T-helper 9 cell (primary cell): ENCODE measurements at regions not wholly inside any gene's neighbourhood (a gene's known extent, or its start where the extent isn't known, plus 50 kb on each side); places are given as distances from the start of the nearest gene placed in this dataset.
"Not testable (repeated sequence)": the region's sequence is repeated elsewhere in the genome, so short reads cannot be mapped to it uniquely, and the experiment has no call there.

ENCODE experiments used
- DNase-seq: peaks from one replicate; pipeline ENCODE4 v3.0.0-alpha.2; 2020

DNA sequence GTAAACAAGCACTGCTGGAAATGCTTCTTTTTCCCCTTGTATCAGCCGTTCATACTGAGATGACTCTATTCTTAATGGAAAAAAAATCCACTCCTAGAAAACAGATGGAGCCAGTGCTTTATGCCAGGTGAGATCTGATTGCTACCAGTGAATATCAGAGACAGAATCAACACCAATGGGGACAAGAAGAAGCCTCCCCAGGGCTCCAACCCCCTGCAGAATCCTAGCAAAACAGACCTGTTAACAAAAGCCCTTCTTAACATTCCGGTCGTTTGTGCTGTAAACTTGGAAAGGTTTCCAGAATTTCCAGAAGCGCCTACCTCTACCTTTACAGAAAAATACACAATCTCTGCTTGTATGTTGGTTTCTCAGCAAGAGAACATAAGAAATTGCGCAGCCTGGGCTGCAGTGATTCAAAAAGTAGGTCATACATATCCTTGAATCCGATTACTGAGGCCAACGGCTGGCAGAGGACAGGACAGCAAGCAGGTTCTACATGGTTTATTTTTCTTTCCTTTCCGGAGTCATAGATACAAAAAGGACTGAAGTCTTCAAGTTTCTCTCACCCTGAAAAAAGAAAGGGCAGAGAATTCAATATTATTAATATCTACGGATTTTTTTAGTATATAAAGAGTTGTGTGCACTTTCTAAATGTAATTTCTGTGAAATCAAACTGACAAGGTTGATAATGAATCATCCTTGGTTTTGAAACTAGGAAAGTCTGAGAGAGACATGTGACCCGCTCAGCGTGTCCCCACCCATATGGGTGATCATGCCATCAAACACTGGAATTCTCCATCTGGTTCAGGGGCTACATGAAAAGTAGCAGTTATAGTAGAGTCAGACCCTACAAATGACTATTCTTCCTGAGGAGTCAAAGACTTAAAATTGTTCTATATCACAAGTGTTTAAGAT is 266.7 kb upstream of the MGAT5 start:
- no peak for DNase-seq

DNA sequence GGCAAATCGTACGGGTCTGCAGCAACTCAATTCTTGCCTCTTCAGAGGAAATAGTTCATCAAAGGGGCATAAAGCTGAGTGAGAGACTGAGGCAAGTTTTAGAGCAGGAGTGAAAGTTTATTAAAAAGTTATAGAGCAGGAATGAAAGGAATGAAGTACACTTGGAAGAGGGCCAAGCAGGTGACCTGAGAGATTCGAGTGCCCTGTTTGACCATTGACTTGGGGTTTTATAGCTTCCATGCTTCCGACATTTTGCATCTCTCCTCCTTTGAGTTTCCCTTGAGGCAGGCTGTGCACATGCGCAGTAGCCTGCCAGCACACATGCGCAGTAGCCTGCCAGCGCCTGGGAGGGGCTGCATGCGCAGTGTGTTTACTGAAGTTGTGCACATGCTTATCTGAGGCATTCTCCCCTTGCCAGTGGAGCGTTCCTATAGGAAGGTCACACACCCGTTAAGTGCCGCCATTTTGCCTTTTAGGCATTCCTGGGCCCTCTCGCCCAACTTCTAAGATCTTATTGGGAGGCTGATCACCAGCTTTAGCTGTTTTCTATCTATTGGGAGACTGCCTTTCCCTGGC is 265.5 kb upstream of the MGAT5 start:
- no peak for DNase-seq

DNA sequence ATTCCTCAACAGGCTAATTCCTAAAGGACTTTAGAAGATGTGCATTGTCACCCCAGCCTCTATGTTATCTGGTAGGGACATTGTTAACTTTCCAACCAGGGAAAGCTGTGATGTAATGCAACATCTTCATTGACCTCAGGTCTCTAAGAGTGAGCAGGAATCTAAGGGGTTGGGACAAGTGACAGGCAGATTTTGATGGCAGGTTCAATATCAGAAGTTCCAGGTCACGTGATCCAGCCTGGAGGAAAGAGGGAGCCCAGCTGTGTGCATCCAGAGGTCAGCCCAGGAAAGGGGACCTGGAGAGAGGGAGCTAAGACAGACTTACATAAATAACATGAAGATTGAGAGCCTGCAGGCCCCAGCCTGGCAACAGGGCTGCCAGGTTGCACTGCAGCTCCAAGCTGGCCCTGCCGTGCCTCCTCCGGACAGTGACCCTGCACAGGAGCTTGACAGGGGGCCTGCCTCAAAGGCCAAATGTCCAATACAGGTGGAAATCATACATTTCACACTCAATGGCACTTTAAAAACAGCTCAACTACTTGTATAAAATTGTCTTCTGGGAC is 262.2 kb upstream of the MGAT5 start:
- no peak for DNase-seq

DNA sequence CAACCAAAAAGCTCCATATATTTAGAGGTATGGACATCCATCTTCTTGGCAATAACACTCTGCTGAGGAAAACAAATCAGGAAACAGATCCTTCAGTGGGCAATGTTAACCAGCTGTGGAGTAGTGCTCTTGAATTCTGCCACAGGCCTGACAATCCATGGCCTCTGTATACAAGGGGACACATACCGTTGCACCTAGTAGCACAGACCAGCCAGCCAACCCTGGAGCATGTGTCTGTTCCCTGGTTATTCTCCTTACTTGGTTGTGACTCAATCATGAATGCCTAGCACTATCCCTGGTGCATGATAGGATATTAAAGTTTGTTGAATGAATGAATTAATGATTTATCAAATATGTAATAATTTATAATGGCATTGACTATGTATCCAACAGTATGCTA is 261.4 kb upstream of the MGAT5 start:
- no peak for DNase-seq

DNA sequence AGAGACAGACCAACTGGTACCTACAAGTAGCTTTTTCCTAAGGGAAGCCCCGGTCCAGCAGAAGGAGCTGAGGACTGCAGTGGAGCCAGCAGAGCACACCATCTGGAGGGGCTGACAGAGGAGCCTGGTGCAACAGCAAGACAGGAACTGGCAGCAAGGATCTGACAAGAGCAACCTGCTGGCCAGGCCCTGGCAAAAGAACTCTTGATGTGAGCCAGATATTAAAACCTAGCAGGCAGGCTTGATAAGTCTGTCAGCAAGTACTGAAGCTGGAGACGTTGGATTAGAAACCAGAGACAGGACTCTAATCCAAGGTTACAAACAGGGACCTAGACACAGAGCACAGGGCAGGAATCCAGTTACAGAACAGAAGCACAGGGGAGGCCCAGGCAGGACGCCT is 260.7 kb upstream of the MGAT5 start:
- no peak for DNase-seq

DNA sequence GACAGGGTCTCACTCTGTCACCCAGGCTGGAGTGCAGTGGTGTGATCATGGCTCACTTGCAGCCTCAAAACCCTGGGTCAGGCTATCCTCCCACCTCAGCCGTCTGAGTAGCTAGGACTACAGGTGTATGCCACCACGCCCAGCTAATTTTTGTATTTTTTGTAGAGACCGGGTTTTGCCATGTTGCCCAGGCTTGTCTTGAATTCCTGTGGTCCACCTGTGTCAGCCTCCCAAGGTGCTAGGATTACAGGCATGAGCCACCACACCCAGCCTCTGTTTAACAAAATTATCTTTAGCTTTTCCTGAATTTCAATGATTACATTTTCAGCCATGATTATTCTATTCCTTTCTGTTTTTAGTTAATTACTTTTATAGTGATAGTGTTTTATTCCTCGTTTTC is 255.1 kb upstream of the MGAT5 start:
- DNase-seq = not testable (repeated sequence)

DNA sequence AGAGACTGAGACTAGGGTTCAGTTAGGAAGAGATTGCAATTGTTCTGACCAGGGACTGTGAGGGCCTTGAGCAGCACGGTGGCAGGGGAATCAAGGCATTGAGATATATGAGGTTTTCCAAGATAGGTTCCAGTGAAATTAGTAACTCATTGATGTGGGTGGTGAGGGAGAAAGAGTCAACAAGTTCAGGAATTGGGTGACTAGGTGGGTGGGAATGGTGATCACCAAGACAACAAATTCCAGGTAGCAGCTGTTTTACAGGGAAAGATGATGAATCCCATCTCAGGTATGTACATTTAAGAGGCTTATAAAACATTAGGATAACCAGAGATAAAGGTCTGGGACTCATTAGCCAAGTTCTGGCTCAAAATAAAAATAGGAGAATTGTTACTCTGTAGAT is 251.5 kb upstream of the MGAT5 start:
- no peak for DNase-seq

DNA sequence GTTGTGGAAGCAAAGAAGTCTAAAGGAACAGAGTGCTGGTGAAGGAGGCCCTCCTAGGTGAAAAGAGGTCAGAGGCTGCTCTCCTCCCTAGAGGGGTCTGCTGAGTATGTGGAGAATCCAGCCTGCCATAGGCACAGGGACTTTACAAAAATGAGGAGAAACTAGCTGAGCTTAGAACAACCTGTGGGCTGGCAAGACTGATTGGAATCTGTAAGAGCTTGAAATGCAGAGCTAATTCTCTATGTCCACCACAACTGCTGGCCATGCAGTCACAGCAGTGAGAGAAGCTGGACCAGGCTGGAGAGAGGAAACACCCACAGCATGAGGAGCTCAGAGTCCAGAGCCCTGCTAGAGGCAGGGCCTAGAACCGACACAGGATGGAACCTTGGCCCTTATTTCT is 251.0 kb upstream of the MGAT5 start:
- DNase-seq = no peak

DNA sequence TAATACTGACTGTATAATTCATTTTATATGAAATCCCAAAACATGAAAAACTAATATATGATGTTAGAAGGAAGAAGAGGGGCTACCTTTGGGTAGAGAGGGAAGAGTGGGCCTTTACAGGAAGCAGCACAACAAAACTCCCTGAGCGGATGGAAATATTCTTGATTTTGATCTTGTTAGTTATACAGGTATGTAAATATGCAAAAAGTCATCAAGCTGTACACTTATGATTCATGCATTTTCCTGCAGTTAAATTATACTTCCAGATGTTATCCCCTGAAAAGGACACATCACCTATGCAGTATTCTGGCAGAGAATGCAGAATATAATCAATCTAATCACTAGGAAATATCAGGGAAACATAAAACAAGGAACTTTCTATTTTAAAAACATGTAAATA is 249.4 kb upstream of the MGAT5 start:
- DNase-seq = no peak

DNA sequence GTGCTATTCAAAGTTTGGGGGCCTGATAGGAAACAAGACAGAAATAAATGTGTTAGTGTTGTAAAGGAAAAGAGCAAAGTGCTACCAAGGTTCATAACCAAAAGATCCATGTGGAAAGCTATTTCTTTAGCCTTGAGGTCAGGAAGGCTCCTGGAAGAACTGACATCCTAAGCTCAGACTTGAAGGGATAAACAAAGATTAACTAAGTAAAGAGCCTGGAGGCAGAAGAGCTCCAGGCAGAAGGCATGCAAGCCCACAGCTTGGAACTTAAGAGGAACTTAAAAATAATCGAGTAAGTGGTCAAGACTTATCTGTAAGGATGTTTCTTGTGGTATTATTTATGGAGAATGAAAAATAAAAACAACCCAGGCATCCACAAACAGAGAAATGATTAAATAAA is 245.0 kb upstream of the MGAT5 start:
- no peak for DNase-seq

DNA sequence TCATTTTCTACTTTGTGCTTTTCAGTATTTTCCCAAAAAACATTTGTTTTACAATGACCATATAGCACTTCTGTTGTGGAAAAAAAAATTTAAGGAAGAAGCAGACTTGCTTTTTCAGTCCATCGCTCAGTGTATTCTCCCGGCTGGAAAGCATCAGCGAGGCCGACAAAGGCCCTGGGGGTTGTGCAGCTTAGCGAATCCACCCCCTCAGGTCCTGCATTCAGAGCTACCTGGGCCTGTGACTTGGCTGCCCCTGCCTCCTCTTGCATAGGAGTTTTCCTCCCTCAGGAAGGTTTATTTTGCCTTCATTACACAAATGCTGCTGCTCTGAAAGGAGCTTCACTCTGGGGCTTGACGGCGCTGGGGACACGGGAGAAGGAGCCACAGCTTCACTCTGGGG is 244.4 kb upstream of the MGAT5 start:
- no peak for DNase-seq

DNA sequence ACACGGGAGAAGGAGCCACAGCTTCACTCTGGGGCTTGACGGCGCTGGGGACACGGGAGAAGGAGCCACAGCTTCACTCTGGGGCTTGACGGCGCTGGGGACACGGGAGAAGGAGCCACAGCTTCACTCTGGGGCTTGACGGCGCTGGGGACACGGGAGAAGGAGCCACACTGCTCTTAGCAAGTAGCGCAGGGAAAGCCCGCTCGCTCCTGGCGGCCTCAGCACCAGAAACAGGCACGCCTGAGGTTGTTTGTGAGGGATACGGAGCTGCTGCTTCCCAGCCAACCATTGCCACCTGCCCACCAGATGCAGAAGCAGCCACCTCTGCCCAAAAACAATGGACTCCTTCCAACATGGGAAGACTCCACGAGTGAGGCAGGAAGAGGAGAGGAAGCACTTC is 244.0 kb upstream of the MGAT5 start:
- not testable (repeated sequence) for DNase-seq

DNA sequence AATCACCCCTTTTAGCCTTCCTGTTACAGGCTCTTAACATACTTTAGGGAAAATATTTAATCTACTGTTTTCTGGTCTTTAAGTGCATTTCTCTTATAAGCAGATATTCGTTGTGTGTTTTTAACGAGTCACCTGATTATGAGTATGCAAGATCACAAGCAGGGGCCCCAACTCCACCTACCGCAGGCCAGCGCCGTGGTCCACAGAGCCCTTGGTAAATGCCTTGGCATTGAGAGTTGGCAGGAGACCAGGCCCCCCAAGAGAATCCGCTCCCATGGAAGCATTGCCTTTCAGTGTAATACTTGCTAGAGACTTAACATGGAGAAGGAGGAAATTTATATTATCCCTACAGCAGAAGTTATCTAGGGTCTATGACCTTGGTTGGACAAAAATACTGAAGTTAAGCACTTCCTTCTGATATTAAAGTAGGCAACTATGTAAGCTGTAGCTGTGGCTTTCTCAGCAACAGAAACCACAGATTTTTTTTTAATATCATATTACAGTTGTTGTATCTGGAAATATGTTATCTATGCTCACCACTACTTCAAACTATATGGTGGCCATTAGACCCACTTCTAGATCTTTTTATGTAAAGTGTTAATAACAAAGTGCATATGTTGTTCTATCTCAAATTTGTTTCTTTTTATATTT is 241.8 kb upstream of the MGAT5 start:
- no peak for DNase-seq

DNA sequence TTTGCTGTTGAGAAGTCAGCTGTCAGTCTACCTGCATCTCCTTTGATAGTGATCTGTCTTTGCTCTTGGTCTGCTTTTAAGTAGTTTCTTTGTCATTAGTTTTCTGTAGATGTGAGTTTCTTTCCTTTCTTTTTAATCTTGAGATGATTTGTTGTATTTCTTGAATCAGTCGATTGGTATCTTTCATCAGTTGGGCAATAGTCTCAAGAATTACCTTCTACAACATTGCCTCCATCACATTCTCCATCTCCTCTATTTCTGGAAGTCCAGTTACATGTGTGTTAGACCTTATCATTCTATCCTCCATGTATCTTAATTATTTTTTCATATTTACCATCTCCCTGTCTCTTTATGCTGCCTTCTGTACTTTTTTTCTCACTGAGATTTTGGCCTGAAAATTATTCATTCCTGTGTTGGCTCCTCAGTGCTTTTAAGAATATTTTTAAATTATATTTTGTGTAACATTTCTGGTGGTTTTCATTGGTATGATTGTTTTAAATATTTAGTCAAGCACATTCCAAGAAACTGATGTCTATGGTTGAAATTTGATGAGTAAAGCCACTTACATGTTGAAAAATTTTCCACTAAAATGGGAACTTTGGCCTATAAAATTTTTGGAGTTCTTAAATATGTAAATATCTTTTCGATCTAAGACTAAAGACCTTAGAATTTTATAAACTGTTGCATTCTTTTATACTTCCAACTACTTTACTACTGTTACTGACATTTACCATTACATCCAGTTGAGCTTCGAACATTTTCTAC is 239.5 kb upstream of the MGAT5 start:
- DNase-seq = no peak

DNA sequence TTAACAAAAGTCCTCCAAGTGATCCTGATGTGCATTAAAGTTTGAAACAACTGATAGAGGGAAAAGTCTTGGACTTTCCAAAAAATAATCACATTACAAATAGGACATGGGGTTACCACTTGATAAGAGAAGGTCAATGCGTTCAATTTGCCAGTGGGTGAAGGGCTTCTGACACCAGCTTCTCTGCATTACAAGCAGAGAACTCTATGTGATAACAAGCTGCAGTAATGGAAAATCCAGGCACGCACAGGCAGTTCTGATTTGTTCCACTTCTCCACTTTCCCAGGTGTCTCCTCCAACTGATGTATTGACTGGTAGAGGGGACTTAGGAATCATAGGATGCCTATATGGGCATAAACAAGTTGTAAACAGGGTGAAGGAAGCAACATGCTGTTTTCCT is 234.0 kb upstream of the MGAT5 start:
- DNase-seq = no peak

DNA sequence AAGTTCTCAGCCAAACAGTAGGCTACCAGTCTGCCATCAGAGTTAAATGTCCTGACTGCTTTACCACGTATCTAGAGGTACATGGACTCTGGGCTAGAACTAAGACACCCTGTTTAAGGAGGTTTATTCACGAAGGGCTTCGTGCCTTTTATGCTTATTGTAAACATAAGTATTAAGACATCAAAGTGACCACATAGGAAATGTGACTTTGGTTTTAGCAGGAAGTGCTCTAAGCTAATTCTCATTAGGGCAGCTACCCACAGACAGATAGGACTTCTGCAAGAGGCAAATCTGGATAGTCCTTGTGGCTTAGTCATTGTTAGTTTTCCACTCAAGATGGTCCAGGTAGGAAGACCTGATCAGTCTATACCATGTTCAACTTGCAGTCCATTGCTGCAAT is 233.3 kb upstream of the MGAT5 start:
- DNase-seq = no peak

DNA sequence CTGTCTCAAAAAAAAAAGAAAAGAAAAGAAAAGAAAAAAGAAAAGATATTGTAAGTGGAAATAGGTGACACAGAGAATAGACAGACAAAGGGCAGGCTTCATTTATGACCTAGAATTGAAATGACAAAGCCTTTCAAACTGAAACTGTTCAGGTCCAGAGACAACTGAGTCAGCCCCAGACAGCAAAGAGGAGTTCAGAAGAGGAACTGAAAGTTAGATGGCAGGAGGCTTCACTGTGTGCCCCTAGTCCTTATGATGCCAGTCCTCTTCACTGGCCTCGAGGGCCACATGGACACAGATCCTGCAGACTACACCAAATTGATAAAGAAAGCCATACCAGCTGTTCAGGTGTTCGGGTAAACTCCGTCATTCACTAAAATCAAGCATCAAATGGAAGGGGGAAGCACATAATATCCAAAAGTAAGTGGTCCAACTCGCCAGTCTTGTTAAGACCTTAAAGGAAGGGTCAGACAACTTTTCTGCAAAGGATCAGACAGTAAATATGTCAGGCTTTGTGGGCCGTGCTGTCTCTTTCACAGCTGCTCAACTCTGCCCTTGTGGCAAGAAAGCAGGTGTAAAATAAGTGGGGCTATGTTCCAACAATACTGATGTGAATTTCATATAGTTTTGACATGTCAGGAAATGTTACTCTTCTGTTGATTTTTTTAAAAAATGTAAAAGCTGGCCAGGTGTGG is 231.9 kb upstream of the MGAT5 start:
- DNase-seq = no peak

DNA sequence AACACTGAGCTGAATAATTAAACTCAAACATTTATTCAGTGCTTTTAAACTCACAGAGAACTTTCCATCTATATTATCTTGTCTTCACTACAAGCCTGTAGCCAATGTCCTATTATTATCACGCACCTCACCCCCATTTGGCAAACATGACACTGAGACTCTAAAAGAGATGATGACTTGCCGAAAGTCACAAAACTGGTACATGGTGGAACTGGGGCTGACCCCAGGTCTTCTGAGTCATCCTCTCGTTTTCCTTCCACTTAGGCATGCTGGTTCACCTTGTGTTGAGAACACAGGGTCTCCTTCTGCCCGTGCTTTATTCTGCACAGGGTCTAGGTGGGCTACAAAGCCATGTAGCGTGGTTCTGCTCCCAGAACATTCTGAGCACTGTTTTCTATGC is 230.0 kb upstream of the MGAT5 start:
- no peak for DNase-seq

DNA sequence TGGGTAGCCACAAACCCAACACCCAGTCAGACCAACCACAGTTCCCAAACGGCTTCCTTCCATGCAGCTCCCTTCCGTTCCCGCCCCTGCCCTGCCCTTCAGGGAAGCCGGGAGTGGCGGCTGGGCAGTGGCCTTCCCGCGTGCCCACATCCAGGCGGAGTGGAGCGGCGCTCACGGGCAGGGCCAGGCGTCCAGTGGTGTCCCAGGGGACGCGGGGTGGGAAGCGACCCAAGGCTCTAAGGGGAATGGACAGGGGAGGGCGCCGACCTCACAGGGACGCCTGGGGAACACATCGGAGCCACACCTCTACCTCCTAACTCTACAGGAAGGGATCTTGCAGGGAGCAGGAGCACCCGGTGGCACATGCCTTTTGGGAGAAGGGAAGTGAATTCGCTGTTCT is 225.9 kb upstream of the MGAT5 start:
- no peak for DNase-seq

DNA sequence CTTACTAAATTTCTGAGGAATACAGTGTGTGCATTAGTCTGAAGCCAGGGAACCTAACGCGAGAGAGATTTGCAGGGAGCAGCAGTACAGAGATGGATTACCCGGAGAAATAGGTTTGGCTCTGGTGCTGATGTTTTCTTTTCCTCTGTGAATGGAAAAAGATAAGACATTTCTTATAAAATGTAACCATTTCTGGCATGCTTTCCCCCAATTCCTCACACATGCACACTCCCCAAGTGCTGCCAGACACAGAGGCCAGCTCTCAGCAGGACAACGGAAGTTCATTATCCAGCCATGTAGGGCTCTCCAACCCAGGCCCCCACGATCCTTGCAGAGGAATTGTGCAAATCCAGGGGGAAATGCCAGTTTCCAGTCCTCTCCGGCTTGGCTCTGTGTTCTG is 224.5 kb upstream of the MGAT5 start:
- no peak for DNase-seq

DNA sequence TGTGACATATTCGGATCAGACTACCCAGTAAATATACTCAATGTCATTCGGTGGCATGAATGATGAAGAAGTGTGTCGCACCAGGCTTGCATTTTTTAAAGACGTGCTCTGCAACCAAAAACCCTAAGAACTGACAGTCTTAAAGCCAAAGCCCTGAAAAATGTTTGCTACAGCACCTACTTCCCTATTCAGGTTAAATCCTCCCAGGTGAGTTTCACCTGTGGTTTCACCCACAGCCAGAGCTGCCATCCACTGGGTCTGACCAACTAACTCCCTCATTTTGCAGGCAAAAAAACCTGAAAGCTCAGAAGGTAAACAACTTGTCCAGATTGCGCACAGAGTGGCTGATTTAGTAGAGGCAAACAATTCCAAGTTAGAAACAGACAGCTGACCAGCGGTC is 222.3 kb upstream of the MGAT5 start:
- no peak for DNase-seq

DNA sequence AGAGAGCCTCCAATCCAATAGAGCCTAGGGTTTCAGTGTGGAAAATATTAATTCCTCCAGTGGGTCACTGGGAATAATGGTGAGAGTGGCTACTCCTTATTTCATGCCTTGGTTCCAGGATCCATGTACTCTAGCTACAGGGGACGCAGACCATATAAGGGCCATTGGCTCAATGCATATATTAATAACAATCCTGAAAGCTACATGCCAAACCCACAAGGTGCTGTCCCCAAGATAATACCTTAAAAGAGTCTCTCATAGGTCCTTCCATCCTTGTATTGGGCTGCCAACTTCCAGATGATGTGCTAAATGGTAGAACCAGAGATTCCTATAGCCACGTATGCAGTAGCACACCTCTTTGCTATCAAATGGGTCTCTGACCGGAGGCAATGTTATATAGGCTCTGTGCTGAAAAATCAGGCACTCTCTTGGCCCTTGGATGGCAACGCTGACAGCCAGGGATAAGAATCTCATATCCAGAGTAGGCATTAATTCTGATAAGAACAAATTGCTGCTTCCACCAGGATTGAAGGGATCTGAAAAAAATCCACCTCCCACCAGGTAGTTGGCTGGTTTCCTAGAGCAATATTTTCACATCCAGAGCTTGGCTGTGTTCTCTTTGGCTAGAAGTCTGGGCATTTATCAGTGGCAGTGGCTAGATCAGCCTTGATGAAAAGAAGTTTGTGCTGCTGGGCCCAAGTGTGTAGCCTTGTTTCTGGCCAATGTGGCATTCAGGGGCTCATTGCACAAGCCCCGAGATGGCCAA is 218.1 kb upstream of the MGAT5 start:
- no peak for DNase-seq
